Right cardiac atrium (tissue), 5 donors: ENCODE measurements at regions not wholly inside any gene's neighbourhood (a gene's known extent, or its start where the extent isn't known, plus 50 kb on each side); places are given as distances from the start of the nearest gene placed in this dataset.

Experiments used
- ATAC-seq, 2 donors: fragments of 200-7000 bp; cut with Tn5 transposase; one replicate each; pipeline versions ENCODE4 v1.8.0 to v1.9.1; 2020; ENCODE audit warnings: moderate library complexity in 2 of 2, mild to moderate bottlenecking in 1 of 2
- DNase-seq, 3 donors: peaks; one replicate each; pipeline ENCODE4 v3.0.0-alpha.2; 2020
- H3K27ac ChIP-seq: one replicate; pipeline ENCODE4 v1.5.1; 2013; ENCODE audit warnings: mild to moderate bottlenecking, low read length, control low read depth, moderate library complexity
- H3K27me3 ChIP-seq: one replicate; pipeline ENCODE4 v1.6.1; 2013; ENCODE audit not compliant: control insufficient read depth, insufficient read depth
- H3K4me1 ChIP-seq: one replicate; pipeline ENCODE4 v1.6.1; 2013; ENCODE audit warnings: low read length; ENCODE audit not compliant: control insufficient read depth, insufficient read depth
- H3K4me3 ChIP-seq: one replicate; pipeline ENCODE4 v1.5.1; 2013; ENCODE audit warnings: low read length, control low read depth
- H3K9me3 ChIP-seq: one replicate; pipeline ENCODE4 v1.6.1; 2013; ENCODE audit warnings: low read length; ENCODE audit not compliant: control insufficient read depth
- WGBS: extraction: QIAGEN DNeasy Blood & Tissue Kit; methylation state at CpG from one replicate; pipeline ENCODE4 v1.1.7; 2013; 5-methylcytosine and 5-hydroxymethylcytosine counted together
- intact Hi-C, 4 donors: fragments of 100-400 bp; cut with DNase I; formaldehyde crosslinking; loops; one replicate each; pipeline versions ENCODE4 v1.11.0 to v1.14.0; 2022 to 2023
- donor health status: healthy with polysubstance abuse.
- donor health status: DM: no; HTN: yes; CAD: no.
- donor health status: DM: no; HTN: no; CAD: no.
- donor health status: DM: no; HTN: yes; CAD: no; lungs with severe emphysema.
- donor health status: DM: yes; HTN: yes; CAD: no.

DNA sequence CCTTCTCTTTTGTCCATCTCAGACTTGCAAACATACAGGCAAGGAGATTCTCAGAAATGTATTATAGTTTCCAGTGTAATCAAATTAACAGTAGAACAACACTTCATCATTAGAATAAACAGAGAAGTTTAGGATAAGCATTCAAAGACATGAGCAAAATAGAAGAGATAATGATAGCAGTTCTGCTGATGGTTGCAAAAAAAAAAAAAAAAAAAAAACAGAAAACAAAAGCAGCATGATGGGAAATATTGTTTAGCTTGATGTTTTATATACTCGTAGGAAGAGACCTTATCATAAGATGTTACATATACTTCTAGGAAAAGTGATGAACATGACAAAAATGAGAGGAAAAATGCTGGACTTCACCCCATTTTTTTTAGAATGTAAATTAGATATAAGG, 1356.2 kb downstream of the MAT2B start:
- Histone ChIP-seq H3K27me3 (no peaks in the 10 kb centered on the region), H3K4me3 (no peak overlapping the region), H3K4me1 (no peaks in the 10 kb centered on the region), H3K9me3 (no peaks in the 10 kb centered on the region), H3K27ac (no peak overlapping the region)
- intact Hi-C loops = no loop called here
- 63% methylated on average over 1 of the region's 1 CpG for WGBS
- no peak for ATAC-seq
- no peak for DNase-seq

DNA sequence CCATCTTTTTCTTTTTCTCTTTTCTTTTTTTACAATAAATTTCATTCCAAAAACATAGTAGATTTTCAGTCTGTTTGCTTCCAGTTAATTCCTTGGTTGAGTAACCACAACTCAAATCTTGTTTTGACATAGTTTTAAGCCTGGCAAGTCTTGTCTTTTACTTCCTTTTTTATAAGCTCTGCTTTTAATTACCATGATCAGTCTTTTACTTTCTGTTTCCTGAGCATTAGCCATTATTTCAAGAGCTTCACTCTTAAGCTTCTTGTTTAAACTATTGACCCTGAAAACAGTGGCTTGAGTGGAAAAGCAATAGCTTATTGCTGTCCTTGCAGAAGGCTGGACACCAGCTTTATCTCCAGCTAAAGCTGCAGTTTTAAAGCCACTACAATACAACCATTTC, 1363.3 kb downstream of the MAT2B start:
- DNase-seq (no peak), ATAC-seq (no peak)
- H3K4me3 ChIP-seq = no peak overlapping the region
- H3K9me3 ChIP-seq = no peaks in the 10 kb centered on the region
- no peaks in the 10 kb centered on the region for H3K4me1 ChIP-seq
- intact Hi-C loops = no loop called here
- no peaks in the 10 kb centered on the region for H3K27me3 ChIP-seq
- no peak overlapping the region for H3K27ac ChIP-seq

DNA sequence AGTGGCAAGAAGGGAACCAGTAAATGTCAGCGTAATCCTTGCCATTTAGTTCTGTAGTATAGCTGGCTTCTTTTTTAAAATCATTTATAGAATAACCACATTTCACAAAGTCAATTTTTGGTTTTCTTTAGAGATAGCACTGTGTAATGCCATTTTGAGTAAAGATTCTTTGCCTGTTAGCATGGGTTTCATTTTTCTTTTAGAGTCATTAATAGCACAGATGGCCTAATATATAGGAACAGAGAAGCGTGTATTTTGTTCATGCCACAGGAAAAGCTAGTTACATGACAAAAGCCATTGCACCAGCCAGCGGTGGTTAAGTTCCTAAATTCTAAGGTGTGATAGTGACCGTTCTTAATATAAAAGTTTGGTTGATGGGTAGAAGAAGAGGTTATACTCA, 1363.9 kb downstream of the MAT2B start:
- ATAC-seq = no peak
- no peak for DNase-seq
- 86% methylated on average over 4 of the region's 4 CpGs for WGBS
- intact Hi-C loops = no loop called here
- Histone ChIP-seq H3K27me3 (no peaks in the 10 kb centered on the region), H3K27ac (no peak overlapping the region), H3K4me1 (no peaks in the 10 kb centered on the region), H3K4me3 (no peak overlapping the region), H3K9me3 (no peaks in the 10 kb centered on the region)

DNA sequence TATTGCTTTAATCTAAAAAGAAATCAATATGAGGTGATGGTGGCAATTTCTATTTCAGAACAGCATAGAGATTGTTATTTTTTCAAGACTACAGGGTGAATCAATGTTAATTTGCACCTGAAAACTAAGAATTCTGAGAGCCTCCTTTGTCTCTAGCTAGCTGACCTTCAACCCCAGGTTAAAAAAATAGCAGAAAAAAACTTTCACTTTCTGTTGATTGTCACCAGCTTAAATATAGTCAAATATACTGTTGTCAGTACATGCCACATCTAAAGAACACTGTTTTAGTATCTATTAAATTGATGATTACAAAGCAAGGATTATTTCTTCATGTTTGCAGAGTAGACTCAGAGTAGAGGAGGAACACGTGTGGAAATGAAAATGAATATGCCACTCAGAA, 1371.4 kb downstream of the MAT2B start:
- H3K4me3 ChIP-seq = no peak overlapping the region
- no peak overlapping the region for H3K27ac ChIP-seq
- 73% methylated on average over 1 of the region's 1 CpG for WGBS
- no peaks in the 10 kb centered on the region for H3K4me1 ChIP-seq
- no peaks in the 10 kb centered on the region for H3K27me3 ChIP-seq
- no peaks in the 10 kb centered on the region for H3K9me3 ChIP-seq
- ATAC-seq = no peak
- intact Hi-C loops = no loop called here
- no peak for DNase-seq

DNA sequence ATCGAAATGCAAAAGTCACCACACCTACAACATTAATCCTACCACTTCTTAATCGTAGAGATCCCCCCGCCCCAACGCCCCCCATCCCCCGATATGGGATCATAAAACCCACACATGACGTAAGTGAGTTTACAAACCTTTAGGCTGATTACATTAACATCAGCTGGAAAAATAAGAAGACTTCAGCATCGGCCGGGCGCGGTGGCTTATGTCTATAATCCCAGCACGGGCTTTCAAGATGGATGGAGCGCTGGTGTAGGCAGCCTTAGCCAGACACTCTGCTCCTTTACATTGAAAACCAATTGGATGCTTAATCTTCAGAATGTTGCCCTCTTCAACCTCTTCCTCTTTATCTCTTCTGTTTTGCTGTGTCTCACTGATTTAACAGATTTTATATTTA, 1376.0 kb downstream of the MAT2B start:
- Histone ChIP-seq H3K27me3 (no peaks in the 10 kb centered on the region), H3K4me1 (no peaks in the 10 kb centered on the region), H3K9me3 (no peaks in the 10 kb centered on the region), H3K27ac (no peak overlapping the region), H3K4me3 (no peak overlapping the region)
- ATAC-seq (no peak), DNase-seq (no peak)
- WGBS = 91% methylated on average over 12 of the region's 12 CpGs
- intact Hi-C loops = no loop called here

DNA sequence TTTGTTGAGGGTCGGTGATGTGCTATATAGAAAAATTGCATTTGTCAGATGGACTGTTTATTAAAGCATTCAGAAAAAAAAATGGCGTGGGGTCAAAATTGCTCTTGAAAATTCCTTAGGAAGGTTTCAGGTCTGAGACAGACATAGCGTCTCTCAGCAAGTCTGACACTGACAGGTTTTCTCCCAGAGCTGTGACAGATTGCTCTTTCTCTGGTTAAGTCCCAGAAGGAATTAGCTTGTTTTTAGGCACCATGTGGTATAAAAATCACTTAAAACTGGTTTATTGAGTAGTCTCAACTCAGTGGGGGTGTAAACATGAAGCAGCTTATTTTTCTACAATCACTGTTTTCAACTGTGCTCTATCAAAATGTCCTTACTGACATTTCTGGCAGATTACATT, 1379.8 kb downstream of the MAT2B start:
- no peak overlapping the region for H3K4me3 ChIP-seq
- ATAC-seq (no peak), DNase-seq (no peak)
- WGBS = 57% methylated on average over 3 of the region's 3 CpGs
- H3K27me3 ChIP-seq = no peaks in the 10 kb centered on the region
- H3K9me3 ChIP-seq = no peaks in the 10 kb centered on the region
- H3K4me1 ChIP-seq = no peaks in the 10 kb centered on the region
- no peak overlapping the region for H3K27ac ChIP-seq
- intact Hi-C loops = no loop called here

DNA sequence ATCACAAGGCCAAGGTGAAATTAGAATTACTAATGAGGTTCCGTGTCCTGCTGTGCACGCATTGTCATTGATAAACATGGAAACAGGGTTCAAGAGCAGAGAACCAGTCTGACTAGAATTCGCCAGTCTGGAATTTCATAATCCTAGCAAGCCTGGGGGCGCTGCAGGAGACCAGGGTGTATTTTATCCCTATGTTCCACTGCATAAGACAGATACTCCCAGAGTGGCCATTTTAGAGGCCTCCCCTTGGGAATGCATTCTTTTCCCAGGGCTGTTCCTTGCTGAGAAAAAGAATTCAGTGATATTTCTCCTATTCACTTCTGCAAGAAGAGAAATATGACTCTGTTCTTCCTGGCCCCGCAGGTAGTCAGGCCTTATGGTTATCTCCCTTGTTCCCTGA, 1387.7 kb downstream of the MAT2B start:
- WGBS = 71% methylated on average over 5 of the region's 5 CpGs
- intact Hi-C loops = no loop called here
- Histone ChIP-seq H3K27ac (no peak overlapping the region), H3K4me1 (no peaks in the 10 kb centered on the region), H3K9me3 (peaks cover 3% of the 10 kb centered on the region), H3K27me3 (no peaks in the 10 kb centered on the region), H3K4me3 (no peak overlapping the region)
- DNase-seq (no peak), ATAC-seq (no peak)

DNA sequence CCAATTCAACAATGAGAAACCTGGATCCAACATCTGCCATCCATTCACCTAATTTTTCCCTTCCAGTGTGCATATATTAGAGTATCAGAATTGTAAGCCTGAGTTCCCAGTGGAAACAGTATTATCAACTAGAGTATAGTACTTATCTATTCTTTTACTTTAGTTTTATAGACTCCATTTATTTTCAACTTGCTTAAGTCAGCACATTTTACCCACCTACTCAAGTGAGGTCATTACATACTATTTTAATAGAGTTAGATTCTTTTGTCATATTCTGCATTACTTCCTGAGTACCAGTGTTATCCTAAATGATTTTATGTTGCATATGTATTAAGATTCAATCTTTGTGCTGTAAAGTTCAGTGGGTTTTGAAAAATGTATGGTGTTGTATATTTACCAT, 1393.3 kb downstream of the MAT2B start:
- ATAC-seq (no peak), DNase-seq (no peak)
- intact Hi-C loops = no loop called here
- no peak overlapping the region for H3K27ac ChIP-seq
- H3K4me1 ChIP-seq = no peaks in the 10 kb centered on the region
- no peaks in the 10 kb centered on the region for H3K9me3 ChIP-seq
- no peak overlapping the region for H3K4me3 ChIP-seq
- H3K27me3 ChIP-seq = no peaks in the 10 kb centered on the region

DNA sequence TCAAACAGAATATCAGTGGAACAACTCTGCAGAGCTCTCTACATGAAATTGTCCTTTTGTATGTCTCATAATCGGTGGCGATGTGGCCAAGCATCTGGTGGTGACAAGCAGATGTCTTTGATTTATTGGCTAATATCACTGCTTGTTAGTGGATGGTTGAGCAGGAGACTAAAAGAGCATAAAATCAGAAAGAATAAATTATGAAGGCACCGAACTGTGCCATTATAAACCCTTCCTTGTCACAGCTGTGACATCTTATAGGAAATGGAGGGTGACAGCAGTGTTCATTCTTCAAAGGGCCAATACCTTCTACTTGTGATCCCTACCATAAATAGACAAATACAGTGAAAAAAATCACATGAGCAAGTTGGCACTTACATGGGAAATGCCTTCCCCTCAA, 1404.3 kb downstream of the MAT2B start:
- Histone ChIP-seq H3K4me3 (no peak overlapping the region), H3K27me3 (no peaks in the 10 kb centered on the region), H3K9me3 (no peaks in the 10 kb centered on the region), H3K27ac (no peak overlapping the region), H3K4me1 (no peaks in the 10 kb centered on the region)
- intact Hi-C loops = no loop called here
- DNase-seq (no peak), ATAC-seq (no peak)
- WGBS = 81% methylated on average over 3 of the region's 3 CpGs

DNA sequence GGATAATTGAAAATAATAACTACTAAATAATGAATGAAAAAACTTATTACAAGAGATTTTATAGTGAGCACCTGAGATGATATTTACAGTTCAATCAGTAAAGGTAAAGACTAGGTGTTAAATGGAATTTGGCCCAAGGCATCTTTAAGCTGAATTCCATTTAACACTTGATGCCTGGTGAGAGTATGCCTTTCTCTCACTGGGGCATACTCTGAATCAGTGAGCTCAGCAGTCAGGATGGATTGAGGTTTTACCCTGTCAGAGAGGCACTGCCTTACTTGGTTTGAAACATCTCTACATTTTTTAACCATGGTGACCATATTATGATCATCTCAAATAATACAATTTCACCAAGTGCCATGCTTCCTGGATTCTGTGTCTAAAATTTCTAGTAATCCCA, 1416.3 kb downstream of the MAT2B start:
- H3K4me3 ChIP-seq = no peak overlapping the region
- intact Hi-C loops = no loop called here
- ATAC-seq = no peak
- no peaks in the 10 kb centered on the region for H3K9me3 ChIP-seq
- no peaks in the 10 kb centered on the region for H3K27me3 ChIP-seq
- no peaks in the 10 kb centered on the region for H3K4me1 ChIP-seq
- H3K27ac ChIP-seq = no peak overlapping the region
- DNase-seq = no peak

DNA sequence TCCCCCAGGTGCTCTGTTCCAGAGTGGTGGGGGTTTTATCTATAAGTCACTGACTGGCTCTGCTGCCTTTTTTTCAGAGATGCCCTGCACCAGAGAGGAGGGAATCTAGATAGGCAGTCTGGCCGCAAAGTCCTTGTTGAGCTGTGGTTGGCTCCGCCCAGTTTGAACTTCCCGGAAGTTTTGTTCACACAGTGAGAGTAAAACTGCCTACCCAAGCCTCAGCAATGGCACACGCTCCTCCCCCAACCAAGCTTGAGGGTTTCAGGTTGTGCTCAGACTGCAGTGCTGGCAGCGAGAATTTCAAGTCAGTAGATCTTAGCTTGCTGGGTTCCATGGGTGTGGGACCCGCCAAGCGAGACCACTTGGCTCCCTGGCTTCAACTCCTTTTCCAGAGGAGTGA, 1428.6 kb downstream of the MAT2B start:
- H3K4me1 ChIP-seq = no peaks in the 10 kb centered on the region
- no peaks in the 10 kb centered on the region for H3K27me3 ChIP-seq
- WGBS = 86% methylated on average over 7 of the region's 7 CpGs
- DNase-seq (no peak), ATAC-seq (no peak)
- intact Hi-C loops = no loop called here
- H3K9me3 ChIP-seq = no peaks in the 10 kb centered on the region
- H3K4me3 ChIP-seq = no peak overlapping the region
- H3K27ac ChIP-seq = no peak overlapping the region

DNA sequence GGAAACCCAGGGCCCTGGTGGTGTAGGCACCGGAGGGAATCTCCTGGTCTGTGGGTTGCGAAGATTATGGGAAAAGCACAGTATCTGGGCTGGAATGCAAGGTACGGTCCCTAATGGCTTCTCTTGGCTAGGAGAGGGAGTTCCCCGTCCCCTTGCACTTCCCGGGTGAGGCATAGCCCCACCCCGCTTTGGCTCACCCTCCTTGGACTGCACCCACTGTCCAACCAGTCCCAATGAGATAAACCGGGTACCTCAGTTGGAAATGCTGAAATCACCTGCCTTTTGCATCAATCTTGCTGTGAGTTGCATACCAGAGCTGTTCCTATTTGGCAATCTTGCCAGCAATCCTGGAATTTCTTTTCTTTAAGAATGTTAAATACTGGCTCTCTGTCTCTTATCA, 1429.1 kb downstream of the MAT2B start:
- no peak for ATAC-seq
- DNase-seq = no peak
- WGBS = 72% methylated on average over 7 of the region's 7 CpGs
- H3K4me3 ChIP-seq = no peak overlapping the region
- H3K9me3 ChIP-seq = no peaks in the 10 kb centered on the region
- intact Hi-C loops = no loop called here
- no peak overlapping the region for H3K27ac ChIP-seq
- H3K27me3 ChIP-seq = no peaks in the 10 kb centered on the region
- H3K4me1 ChIP-seq = no peaks in the 10 kb centered on the region
